GM18870 (cell line): ENCODE measurements at regions not wholly inside any gene's neighbourhood (a gene's known extent, or its start where the extent isn't known, plus 50 kb on each side); places are given as distances from the start of the nearest gene placed in this dataset.
"Not testable (repeated sequence)": the region's sequence is repeated elsewhere in the genome, so short reads cannot be mapped to it uniquely, and the experiment has no call there.

Experiments
- ATAC-seq: cut with Tn5 transposase; IDR thresholded peaks from one replicate; pipeline ENCODE4 v1.9.1; 2021; ENCODE audit warnings: moderate library complexity; ENCODE audit not compliant: unreplicated experiment

DNA sequence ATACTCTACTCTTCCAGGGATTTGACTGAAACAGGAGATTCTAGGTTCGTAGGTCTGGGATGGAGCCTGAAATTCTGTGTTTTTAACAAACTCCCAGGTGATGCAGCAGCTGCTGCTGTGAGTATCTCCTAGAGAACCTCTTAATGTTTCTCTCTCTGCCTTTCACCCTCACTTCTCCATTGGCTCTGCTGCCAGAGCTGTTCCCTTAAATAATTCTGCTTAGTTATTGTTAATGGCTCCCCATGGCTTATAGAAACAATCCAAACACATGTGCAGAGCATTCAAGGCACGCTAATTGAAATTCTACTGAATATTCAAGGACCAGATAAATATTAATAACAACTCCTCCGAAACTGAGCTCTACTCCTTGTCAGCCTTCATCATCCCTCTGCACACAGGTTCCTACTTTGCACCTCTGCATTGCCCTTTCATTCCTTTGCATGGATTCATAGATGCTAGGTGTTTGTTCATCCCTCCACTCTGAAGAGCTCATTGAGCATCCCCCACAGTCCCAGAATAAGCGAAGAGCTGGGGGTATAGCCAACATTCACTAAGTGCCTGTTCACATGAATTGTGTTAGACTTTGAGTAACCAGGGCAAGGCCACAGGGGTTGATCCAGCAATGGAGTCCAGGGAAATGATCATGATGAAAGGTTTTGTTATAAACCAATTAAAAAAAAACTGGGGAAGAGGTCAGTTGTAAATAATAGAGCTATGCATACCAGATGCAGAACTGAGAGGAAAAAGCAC lies 488.4 kb upstream of the JAG1 start:
- ATAC-seq, result no peak

DNA sequence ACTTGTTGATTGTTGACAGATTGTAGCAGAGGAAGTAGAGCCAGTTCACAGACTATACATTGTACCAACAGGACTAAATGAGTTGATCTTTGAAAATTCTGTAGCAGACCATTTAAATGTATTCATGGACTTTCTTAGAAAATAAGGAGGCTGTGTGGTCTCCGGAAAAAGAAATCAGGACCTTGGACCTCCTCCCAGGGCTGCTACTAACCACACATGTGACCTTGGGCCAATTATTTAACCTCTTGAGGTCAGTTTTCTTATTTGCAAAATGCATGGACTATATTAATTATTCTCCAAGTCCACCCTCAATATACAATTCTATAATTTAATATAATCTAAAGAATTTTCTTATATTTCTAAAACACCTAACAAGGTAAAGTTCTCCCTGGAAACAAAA lies 492.0 kb upstream of the JAG1 start:
- no peak for ATAC-seq

DNA sequence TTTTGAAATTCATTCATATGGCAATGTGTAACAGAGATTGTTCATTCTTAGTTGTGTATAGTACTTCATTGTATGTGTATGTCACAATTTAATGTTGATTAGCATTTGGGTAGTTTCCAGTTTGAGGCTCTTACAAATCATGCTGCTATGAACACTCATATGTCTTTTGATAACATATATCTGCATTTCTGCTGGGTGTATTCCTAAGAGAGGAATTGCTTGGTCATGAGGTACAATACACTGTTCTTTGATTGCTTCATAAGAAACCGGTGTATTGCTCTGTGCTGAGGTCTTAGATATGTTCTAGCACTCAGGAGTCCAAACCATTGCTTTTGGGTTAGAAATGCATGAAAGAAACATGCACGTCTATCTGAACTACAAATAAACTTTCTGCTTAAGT lies 492.9 kb upstream of the JAG1 start:
- no peak for ATAC-seq

DNA sequence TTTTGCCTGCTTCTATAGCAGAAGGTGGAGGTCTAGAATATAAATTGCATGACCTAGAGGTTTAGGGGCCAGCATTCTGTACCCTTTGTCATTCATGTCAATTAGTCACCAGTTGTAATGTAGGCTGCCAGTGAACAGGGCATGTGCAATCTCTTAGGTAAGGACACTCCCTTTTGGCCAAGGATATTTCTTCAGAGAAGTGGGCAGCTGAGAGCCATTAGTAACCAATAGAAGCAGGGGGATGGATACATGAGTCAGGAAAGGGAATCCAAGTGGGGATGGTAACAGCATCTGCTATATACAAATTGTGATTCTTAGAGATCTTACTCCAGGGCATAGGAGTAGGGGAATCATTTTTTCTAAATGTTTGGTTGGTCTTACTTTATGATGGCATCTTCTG lies 494.2 kb upstream of the JAG1 start:
- no peak for ATAC-seq

DNA sequence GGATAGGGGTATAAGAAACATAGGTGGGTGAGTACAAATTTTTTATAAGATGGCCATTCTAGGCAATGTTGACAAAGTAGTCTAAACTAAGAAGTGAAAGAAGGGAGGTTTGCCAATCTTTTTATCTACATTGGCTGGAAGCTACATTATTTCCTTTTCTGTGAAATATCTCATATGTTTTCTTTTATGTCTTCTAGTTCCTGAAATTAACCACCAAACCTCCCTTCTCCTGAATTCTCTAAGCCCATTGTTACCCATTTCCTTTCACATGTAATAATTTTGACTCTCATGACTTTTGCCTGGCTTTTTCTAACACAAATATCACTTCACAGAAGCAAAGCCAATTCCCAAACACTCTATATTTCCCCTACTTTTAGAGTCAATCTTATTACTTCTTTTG lies 496.2 kb upstream of the JAG1 start:
- no peak for ATAC-seq

DNA sequence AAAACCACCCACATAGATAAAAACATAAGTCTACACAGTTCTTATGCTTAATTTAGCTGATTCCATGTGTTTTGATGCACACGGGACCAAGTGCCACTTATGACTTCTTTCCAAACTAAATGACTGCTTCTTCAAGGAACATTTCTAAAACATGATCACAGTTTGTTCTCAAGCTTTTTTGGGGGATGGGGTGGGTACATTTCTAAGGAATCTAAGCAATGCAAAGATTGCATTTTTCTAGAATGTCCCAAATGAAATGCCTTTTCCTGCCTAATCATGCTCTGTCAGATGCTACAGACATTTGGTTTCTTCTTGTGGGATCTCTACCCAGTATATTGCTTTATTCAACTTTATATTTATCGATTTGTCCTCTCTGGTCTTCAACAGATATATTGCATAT lies 496.8 kb upstream of the JAG1 start:
- ATAC-seq, result no peak

DNA sequence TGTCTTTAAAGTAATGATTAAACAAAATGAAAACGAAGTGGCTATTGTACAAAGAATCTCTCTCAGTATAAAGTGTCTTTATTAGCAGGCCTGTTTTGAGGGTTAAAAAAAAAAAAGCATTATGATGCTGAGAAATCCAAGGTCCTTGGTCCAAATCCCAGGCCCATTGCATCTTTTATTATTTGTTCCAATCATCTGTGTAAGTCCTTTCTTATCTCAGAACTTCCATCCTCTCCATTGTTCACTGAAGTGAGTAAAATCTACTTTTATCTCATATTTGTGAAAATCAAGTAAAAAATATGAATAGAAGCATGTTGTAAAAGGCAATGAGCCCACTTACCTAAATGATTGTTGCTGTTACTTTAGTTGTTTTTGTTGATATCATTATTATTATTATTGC lies 499.1 kb upstream of the JAG1 start:
- no peak for ATAC-seq

DNA sequence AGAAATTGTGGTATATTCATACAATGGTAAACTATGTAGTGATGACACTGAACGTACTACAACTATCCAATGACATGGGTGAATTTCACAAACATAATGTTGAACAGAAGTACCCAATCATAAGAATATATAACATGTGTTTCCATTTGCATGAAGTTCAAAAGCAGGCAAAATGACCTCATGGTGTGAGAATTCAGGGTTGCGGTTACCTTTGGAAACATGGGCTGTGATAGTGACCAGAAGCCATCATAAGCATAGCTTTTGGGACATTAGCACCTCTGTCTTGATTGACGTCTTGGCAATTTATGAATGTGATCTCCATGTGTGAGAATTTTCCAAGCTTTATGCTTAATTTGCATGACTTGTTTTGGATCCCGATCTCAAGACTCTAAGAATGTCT lies 500.1 kb upstream of the JAG1 start:
- ATAC-seq, result no peak

DNA sequence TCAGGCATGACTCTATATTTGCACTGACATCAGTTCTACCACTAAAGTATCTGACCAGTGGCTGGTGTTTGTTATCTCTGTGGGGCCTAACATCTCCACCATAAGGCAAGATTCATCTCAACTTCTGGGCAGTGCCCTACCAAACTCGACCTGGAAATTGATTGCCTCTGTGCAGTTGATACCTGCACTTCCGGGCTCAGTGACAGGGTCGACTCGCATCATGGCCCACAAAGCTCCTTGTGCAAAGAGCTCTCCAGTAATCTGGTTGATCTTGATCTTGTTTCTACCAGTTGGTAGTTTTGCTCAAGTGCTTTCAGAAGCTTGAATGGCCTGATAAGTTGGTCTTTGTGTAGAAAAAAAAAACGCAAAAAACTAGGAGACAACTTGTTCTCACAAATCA lies 501.1 kb upstream of the JAG1 start:
- no peak for ATAC-seq

DNA sequence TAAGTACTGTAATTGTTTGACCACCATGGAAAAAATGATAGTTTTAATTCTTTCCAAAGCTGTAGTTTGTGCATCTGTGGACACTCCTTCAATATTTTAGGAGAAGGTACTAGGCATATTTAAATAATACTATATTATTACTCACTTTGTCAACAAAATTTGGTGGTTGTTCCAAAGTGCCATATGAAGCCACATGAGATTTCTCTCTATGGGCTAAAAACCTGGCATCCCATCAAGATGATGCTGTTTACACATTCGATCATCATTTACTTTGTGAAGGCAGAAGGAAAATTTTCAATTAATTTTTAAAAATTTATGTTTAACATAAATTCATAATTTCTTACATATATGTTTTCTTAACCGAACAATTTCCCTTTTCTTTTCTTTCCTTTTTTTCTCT lies 502.6 kb upstream of the JAG1 start:
- no peak for ATAC-seq

DNA sequence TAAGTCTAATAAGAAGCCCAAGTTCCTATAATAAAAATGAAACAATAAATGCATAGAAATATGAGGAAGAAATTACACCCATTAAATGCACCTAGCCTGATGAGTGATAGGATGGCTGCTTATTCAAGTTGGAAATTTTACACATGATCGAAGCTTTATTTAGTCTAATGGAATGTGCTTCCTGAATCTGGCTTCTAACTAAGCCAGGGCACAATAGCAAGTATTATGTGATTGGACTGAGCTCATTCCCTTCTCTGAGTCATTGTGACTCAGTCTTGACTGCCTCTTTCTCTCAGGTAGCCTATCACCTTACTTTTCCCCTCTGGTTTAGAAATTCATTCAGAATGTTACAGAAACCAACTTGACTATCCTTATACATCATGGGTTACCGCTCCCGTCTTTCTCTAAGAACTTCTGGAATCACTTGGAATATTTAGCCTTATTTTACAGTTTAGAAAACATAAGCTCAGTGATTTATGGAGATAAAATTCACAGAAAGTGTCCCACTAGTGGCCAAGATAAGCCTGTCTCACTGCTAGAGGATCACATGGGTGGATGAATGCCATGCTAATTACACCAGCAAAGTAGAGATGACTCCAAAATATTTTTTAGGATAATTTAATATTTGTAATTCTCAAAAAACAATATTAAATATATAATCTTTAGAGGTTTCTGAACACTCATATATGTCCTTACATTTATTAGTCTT lies 505.3 kb upstream of the JAG1 start:
- ATAC-seq, result no peak

DNA sequence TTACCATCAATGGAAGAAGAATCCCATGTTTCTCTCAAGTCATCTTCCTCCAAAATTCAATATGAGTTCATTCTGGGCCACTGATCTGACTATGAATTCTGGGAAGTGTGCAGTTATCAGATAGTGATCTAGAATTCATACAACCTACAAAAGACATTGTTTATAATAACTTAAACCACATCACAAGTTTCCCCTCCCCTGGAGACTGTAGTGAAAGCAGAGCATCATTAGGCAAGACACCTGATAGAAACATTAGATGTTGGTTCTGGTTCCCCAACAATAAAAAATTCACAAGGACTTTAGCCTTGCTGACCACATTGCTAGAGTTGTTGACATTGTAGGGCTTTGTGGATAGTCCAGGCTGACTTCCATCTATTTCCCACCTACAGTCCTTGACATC lies 506.4 kb upstream of the JAG1 start:
- no peak for ATAC-seq

DNA sequence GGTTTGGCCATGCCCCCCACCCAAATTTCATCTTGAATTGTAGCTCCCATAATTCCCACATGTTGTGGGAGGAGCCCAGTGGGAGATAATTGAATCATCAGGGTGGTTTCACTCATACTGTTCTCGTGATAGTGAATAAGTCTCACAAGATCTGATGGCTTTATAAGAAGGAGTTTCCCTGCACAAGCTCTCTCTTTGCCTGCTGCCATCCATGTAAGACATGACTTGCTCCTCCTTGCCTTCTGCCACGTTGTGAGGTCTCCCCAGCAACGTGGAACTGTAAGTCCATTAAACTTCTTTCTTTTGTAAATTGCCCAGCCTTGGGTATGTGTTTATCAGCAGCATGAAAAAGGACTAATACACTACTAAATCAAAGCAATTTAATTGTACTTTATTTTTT lies 507.3 kb upstream of the JAG1 start:
- ATAC-seq, result not testable (repeated sequence)

DNA sequence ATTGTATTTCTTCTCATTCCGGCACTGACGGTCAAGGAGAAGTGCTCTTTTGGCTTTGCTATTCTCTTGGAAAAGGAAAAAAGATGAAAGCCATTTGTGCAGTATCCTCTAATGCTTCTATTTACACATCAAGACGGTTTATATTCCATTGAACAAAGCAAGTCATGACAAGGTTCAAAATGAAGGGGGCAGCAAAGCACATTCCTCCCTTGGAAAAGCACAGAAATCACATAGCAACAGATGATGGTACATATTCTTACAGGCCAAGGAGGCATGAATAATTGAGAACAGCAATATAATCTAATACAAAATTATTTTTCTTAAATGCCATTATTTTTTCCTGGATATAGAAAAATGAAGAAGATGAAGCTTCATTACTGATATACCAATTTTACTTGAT lies 508.2 kb upstream of the JAG1 start:
- no peak for ATAC-seq

DNA sequence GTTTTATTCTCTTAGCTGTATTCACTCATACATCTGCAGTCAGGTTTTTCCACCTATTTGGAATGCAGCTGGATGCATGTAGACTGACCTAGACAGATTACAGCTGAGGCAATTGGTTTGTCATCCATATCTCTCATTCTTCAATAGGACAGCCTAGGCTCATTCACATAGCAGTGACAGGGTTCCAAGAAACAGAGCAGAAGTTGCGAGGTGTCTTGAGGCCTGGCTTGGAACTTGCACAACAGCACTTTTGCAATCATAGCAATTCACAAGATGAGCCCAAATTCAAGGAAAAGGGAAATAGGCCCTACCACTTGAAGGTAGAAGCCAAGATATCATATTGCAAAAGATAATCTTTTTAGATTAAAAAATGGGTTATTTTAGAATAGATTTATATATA lies 508.9 kb upstream of the JAG1 start:
- ATAC-seq, result no peak

DNA sequence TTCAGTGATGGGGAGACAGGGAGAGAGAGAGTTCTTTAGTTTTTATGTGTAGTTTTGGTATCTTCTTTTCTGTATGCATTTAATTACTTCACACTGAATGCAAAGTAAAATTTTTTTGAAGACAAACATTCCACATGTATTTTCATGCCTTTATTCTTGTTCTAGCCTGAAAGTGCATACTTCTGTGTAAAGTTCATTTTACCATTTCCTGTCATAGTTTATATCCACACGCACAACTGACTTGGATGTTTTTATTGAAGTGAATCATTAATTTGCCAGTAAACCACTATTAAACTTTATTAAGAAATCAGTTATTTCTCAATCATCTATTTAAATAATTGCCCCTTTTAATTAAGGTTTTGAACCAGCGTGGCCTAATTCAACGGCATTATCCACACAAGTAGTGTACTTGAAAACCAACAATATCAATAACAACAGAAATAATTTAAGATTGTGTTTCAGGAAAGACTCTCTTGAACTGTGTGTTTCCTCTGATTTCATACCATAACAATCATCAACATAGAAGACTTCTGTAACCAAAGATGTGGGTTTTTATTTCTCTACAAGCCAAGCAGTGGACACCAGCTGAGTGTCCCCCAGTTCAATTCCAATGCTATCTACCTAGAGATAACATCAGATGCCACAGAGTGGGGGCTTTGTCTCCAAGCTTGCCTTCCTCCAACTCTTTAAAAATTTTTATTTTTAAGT lies 512.7 kb upstream of the JAG1 start:
- no peak for ATAC-seq

DNA sequence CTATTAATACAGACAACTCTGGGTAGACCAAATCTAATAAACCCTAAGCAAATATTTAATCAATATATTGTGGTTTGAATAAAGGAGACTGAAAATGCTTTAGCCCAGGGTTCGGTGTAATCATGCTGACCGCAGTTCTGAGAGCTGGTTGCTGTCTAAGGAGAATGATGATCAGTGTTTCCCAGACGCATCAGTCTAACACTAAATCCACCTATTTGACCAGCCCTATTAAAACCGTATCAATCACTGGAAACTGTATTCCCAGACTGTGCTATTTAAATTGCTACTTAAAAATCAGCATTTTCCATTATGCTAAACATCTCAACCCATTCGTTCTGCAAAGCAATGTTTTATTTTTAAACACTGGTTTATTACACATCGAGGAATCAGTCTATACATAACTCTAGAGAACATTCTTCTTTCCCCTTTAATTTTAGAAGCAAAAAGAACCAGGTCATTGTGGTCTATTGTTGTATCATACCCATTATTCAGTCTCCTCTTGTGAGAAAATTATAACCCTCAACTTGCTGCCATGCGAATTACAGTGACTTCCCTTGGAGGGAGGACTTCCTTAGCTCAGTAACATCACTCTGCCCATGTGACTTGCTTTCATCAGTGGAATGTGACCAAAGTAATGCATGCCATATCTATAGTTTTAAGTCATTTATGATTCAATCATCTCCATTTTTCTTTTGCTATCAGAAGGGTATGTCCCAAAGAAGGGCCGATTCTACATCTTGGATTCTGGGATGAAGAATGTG lies 515.2 kb upstream of the JAG1 start:
- ATAC-seq, result no peak

DNA sequence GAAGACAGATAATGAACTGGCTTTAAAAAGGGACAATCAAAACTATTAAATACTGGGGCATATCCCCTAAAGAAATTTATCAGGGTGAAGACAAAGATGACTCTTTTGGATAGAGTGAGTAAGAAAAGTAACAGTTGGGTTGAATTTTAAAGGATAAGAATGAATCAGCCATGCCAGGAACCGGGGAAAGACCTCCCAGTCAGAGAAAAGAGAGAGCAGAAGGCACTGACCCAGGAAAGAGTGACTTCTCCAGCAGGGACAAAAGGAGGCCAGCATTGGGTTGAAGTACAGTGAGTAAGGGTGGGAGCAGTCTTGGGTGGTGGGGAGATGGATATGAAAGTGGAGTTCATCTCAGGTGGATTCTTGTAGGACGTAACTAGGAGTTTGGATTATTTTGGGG lies 516.9 kb upstream of the JAG1 start:
- no peak for ATAC-seq

DNA sequence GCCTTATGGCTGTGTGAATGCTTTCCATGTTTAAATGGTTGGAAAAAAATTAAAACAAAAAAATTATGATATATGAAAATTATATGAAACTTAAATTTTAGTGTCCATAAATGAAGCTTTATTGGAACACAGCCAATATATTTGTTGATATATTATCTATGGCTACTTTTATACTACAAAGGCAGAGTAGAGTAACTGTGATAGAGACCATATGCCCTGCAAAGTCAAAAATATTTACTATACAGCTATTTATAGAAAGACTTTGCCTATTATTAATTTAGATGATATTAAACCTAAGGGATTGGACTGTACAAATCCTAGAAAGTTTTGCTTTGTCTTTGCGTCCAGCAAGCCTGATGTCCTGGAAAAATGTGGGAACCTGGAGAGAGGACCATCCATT lies 518.3 kb upstream of the JAG1 start:
- ATAC-seq, result no peak

DNA sequence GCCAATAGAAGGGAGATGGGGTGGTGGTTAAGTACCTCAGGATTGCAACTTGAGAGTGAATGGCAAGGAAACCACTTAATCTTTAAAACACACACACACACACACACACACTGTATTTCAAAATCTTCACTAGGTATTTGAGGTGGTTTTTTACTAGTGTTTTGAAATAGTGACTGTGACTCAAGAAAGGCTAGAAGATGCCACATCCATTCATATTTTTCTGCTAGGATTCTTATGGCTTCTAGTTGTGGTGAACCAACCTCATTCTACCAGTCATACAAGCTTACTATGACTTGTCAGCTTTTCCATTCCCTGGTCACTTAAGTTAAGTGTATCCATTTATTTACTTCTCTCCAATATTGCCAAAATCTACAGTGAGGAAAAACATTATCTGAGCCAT lies 519.4 kb upstream of the JAG1 start:
- ATAC-seq, result no peak

DNA sequence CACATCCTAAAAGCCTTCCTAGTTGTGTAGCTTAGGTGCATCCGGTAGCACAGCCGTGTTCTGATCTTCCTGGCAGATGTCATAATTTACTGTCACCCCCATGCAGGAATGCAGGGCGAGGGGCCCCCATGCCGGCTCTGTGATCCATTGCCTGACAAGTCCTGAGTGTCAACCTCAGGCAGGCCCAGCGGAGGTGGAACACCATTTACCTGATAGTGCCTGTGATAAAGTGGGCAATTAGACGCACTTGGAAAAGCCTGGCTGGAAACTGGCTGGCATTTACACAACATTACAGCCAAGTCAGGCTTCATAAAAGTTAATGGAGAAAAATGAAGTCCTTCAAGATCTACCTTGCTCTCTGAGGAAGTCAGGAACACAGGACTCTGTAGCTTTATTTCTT lies 521.4 kb upstream of the JAG1 start:
- no peak for ATAC-seq
